ENCODE measurements at regions not wholly inside any gene's neighbourhood (a gene's known extent, or its start where the extent isn't known, plus 50 kb on each side); places are given as distances from the start of the nearest gene placed in this dataset.

- TF ChIP-seq CTCF (IDR thresholded peaks at IDR 0.05) (no peak), POLR2A (IDR thresholded peaks at IDR 0.05) (no peak), POLR2AphosphoS5 (IDR thresholded peaks at IDR 0.05) (no peak)
Observed at GRCh38 chr3:147701195-147701594, 292.0 kb downstream of the ZIC1 start.

Measured in breast epithelium (tissue), 3 donors.